GM19463 (cell line): ENCODE measurements at regions not wholly inside any gene's neighbourhood (a gene's known extent, or its start where the extent isn't known, plus 50 kb on each side); places are given as distances from the start of the nearest gene placed in this dataset.
"Not testable (repeated sequence)": the region's sequence is repeated elsewhere in the genome, so short reads cannot be mapped to it uniquely, and the experiment has no call there.

Source experiments
- ATAC-seq: cut with Tn5 transposase; IDR thresholded peaks from one replicate; pipeline ENCODE4 v1.9.1; 2021; ENCODE audit warnings: mild to moderate bottlenecking, moderate library complexity; ENCODE audit not compliant: unreplicated experiment

GRCh38 chr5:77871946-77872345 lies 95.8 kb upstream of the TBCA start:
- ATAC-seq = no peak

- no peak for ATAC-seq
Observed at GRCh38 chr5:77871016-77871415, 94.9 kb upstream of the TBCA start.

- ATAC-seq = no peak
Observed at GRCh38 chr5:77869116-77869798, 93.1 kb upstream of the TBCA start.

- ATAC-seq = no peak
Observed at GRCh38 chr5:77867914-77868313, 91.8 kb upstream of the TBCA start.

GRCh38 chr5:77867194-77867691 lies 91.1 kb upstream of the TBCA start:
- ATAC-seq = no peak

- no peak for ATAC-seq
Observed at GRCh38 chr5:77866198-77866597, 90.1 kb upstream of the TBCA start.

- no peak for ATAC-seq
Observed at GRCh38 chr5:77864997-77865396, 88.9 kb upstream of the TBCA start.

GRCh38 chr5:77863181-77863580 lies 87.0 kb upstream of the TBCA start:
- ATAC-seq = no peak

GRCh38 chr5:77861576-77861975 lies 85.4 kb upstream of the TBCA start:
- ATAC-seq = no peak

- ATAC-seq = no peak
Observed at GRCh38 chr5:77859306-77859705, 83.2 kb upstream of the TBCA start.

- ATAC-seq = not testable (repeated sequence)
Observed at GRCh38 chr5:77858678-77859077, 82.5 kb upstream of the TBCA start.

GRCh38 chr5:77855369-77855768 lies 79.2 kb upstream of the TBCA start:
- no peak for ATAC-seq

- ATAC-seq = no peak
Observed at GRCh38 chr5:77853353-77853907, 77.3 kb upstream of the TBCA start.

GRCh38 chr5:77852514-77853352 lies 76.6 kb upstream of the TBCA start:
- ATAC-seq = peak; percentile 70

GRCh38 chr5:77852068-77852513 lies 76.0 kb upstream of the TBCA start:
- ATAC-seq = no peak

- ATAC-seq = no peak
Observed at GRCh38 chr5:77851176-77852067, 75.3 kb upstream of the TBCA start.

GRCh38 chr5:77850536-77851175 lies 74.5 kb upstream of the TBCA start:
- no peak for ATAC-seq

- no peak for ATAC-seq
Observed at GRCh38 chr5:77849308-77849900, 73.3 kb upstream of the TBCA start.

GRCh38 chr5:77847814-77848290 lies 71.7 kb upstream of the TBCA start:
- ATAC-seq = no peak

GRCh38 chr5:77847129-77847460 lies 71.0 kb upstream of the TBCA start:
- ATAC-seq = no peak
